Activated T-cell treated with anti-CD3 and anti-CD28 coated beads for 24 hours (primary cell): ENCODE measurements at regions not wholly inside any gene's neighbourhood (a gene's known extent, or its start where the extent isn't known, plus 50 kb on each side); places are given as distances from the start of the nearest gene placed in this dataset.

Experiments
- DNase-seq: peaks from one replicate; pipeline ENCODE4 v3.0.0-alpha.2; 2020; ENCODE audit warnings: low read depth

DNA sequence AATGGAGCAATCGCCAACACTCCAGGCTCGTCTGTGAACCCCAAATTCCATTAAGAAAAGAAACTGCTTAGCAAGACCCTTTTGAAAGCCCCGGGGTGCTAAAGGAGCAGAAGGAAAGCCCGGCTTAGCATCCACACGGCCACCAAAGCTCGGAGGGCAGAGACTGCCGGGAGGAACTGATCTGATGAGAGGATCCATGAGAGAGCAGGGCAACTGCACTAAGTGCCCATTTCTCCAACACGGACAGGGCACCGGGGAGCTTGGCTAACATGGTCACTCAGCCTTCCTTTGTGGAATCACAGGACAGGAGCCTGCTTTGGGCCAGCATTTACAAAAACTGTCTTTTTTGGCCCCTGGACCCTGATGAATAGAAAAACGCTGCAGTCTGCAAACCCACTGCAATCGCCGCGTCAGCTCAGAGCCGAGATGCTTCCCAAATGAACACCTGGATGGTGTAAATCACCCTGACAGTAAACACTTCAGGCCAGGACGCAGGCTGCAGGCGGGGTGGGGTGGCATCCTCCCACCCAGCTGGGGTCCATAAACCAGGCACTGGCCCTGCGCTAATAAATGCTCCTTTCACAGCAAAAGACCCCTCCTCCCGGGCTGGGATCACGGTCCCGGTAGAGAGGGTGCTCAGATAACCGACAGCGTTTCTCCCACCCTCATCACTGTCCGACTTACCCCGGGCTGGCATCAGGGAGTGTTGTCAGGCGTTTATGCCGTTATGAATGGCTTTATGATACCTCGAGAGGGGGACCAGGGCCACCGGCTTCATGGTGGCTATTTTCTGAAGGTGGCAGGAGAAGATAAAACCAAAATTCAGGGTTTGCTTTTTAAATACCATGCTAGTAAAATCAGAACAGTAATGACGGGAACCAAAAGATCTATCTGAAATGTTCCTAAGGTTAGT is 299.5 kb downstream of the IRF8 start:
- no peak for DNase-seq

DNA sequence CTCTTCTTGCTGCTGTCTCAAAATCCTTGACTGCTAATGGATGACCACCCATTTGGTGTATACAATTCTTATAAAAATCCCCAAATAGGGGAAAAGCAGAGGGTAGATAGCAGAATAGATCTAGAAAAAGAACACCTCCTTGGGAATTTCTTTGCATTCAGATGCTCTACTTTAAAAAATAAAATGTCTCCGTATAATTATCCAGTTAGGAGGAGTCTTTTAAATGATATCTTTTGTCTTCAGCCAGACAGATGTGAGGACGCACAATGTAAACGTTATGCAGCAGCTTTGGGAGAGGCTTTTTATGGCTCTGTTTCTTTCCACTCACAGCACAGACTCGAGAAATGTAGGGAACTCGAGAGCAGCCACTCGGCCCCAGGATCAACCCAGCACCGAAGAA is 300.2 kb downstream of the IRF8 start:
- DNase-seq, result no peak

DNA sequence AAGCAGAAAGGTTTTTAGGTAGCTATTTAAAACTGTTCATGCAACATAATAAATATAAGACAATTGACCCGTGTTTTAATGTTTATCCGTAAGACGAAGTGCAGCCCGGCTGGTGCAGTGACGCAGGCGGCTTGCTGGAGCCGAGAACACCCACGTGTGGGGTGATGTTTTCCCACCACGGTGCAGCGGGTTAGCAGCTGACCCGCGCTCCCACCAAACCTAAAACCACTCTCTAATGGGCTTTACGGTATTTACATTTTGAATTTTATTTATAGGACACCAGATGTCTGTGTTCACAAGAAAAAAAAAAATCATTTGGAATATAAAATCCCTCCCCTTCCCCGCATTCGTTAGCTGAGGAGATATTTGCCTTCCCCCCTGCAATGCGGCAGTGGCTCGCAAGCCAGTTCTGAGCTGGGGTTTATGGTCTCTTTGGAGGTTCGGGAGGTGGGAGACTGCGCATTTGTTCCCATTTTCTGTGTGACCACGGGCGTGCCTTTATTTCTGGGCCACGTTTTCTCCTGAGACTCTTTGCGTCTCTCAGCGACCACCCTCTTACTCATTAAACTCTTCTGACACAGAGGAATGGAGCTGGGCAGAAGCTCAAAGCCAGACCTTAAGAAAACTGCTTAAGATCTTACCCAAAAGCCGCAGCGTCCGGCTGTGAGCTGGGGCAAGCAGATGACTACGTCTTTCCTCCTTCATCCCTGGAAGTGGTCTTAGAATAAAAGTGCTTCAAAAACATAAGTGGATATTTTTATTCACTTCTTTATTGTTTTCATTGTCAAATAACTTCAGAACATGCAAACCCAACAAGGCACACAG is 301.1 kb downstream of the IRF8 start:
- DNase-seq, result no peak

GRCh38 chr16:86200722-86201121 is 301.8 kb downstream of the IRF8 start:
- DNase-seq, result no peak

DNA sequence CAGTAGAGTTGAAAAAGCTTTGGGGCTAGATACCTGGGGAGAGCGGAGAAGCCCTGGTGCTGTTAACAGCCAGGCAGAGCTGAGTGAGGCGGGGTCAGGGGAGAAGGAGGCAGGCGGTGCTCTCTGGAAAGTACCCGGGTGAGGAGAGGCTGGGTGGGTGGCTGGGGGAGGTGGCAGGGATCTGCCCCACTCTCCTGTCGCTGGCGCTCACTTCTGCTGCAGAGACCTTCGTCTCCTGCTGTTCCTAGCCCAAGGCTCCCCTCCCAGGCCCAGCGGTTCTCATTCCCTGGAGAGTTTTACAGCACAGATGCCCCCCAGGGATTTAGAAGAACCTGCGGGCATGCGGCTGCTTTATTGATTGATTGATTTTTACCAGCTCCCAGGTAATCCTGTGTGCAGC is 302.8 kb downstream of the IRF8 start:
- no peak for DNase-seq

DNA sequence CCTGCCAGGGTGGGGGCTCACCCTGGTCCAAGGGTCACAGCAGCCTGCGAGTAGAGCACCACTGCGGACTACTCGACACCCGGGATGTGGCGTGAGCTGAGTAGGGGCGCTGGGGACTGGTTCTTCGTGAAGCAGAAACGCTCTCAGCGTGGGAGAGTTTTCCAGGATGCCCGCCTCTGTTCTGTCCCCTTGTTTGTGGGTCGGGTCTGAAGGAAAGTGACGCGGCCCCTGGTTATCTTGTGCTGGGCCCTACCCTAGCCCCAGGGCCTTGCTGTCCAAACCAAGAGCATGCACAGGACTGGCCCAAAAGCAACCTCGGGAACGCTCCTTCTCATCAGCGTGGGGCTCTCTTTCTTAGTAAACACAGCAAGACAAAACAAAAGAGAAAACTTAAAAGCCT is 303.3 kb downstream of the IRF8 start:
- DNase-seq, result no peak

DNA sequence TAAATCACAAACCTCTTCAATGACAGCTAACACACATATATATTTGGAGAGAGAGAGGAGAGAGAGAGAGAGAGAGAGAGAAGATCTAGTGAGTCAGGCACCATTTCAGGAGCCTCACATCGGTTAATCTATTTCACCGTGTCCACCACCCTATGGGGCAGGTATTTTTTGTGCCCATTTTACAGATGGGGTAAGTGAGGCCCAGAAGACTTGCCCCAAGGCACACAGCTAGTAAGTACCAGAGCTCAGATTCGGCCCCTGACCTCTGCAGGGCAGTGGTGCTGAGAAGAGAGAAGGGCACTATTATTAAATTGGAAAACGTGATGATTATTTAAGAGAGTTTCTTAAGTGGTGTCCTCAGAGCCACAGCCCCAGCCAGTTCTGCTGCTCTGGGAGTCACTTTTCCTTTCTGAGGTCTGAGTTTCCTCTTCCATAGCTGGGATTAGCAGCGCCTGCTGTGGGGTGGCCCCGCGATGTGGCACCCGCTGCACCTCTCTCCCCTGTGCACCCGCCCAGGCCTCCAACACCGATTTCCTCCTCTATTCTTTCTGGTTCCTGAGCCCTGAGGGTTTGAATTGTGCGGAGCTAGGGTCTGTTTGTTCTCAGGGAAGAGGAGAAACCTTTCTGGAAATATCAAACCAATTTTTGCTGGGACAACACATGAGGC is 303.9 kb downstream of the IRF8 start:
- DNase-seq, result no peak

DNA sequence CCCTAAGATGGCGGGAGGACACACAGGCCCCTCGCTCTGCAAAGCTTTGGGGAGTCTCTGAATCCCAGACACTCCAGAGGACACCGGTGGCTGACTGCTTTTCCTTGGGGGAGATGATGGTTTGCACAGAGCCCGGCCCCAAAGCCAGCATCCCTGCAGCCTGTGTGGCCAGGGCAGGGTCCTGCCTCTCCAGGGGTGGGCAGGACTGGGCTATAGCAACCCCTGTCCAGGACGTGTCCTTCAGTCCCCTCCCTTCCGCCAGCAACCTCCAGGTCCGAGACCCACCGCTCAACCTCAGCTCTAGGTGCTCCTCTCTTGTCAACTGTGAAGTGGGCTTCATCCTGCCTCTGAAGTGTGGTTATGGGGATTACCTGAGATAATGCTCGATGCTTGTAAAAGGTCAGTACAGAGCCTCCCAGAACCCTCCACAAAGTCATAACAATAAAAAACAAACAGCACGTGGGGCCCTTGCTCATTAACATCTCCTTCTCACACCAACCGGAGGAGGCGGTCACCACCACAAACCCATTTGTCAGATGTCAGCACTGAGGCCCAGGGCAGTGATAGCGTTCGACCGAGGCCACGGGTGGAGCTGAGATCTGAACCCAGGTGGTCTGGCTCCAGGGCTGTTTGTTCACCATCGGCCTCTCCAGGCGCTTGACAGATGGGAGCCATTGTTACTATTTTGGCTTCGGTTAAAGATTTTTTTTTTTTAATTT is 304.8 kb downstream of the IRF8 start:
- DNase-seq, result no peak

DNA sequence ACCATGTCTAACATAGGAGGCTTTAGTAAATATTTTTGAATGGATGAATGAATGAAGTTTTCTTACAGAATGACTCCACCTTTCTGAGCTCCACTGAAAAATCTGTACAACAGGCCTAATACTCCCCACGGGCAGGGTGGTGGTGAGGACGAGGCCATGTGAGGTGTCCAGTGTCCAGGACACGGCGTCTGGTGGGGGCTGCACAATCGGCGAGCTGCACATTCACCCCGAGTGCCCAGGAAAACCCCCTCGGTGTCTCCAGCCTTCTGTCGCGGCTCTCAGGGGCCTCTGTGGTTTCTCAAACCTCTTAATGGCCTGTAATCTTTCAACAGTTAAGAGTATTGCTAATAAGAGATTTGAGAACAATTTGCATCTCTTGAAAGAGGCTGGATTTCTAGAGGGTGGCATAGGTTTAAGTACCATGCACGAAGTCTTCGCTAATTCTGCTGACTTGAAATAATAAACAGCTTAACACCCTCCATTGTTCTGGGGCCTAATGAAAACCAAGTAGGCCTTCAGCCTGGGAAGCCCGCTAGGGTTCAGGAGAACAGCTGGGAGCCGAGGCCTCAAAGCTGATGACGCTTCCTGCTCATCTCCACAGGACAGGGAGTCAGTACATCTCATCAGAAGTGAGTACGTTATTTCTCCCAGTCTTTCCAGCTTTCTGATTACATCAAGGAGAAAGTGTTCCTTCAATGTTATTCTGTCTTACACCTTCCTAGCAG is 304.6 kb upstream of the FOXF1 start:
- DNase-seq, result no peak

GRCh38 chr16:86207350-86207749 is 303.0 kb upstream of the FOXF1 start:
- no peak for DNase-seq

DNA sequence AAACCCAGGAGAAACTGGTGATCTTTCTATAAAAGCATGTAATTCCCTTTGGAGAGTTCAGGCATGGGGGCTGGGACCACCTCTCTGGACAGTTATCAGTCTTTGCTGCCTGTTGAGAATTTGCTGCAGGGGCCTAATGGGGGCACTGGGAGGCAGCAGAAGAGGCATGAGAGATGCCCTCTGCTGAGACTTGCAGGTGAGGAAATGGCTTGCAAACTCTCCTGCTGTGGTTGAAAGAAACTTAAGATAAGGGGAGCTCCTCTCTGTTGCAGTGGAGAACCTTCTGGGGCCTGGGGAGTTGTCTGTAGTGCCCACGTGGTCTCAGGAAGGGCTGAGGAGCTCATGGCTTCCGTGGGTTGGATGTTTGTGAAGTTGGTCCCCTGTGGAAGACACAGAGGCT is 301.1 kb upstream of the FOXF1 start:
- no peak for DNase-seq

- no peak for DNase-seq
Observed at GRCh38 chr16:86210403-86211193, 299.7 kb upstream of the FOXF1 start.

DNA sequence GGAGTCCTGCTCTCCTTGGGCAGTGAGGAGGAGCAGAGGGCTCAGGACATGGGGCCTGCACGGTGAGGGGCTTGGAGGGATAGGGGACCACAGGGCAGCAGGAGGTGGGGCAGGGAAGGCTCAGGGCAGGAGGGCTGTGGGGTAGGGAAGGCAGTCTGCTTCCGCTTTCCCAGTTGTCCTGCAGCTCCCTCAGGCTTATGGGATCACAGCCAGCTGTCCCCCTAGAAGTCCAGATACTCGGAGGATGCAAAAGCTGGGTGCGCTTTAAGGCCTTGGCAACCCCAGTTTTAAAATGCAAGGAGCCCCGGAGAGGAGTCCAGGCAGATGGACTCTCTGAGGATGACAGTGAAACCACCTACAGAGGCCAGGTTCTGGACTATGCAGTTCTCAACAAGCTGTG is 299.1 kb upstream of the FOXF1 start:
- DNase-seq, result no peak

GRCh38 chr16:86211800-86212199 is 298.5 kb upstream of the FOXF1 start:
- no peak for DNase-seq

DNA sequence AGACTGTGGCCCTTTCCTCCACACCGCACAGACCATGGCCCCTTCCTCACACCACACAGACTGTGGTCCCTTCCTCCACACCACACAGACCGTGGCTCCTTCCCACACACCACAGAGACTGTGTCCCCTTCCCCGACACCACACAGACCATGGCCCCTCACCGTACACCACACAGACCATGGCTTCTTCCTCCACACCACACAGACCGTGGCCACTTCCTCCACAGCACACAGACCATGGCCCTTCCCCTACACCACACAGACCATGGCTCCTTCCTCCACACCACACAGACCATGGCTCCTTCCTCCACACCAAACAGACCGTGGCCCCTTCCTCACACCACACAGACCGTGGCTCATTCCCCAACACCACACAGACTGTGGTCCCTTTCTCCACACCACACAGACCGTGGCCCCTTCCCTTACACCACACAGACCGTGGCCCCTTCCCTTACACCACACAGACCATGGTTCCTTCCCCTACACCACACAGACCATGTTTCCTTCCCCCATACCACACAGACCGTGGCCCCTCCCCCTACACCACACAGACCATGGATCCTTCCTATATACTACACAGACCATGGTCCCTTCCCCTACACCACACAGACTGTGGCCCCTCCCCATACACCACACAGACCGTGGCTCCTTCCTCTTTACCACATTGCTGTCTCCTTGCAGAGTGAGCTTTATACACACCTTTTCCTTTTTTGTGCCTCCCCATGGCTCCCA is 297.5 kb upstream of the FOXF1 start:
- DNase-seq, result no peak

DNA sequence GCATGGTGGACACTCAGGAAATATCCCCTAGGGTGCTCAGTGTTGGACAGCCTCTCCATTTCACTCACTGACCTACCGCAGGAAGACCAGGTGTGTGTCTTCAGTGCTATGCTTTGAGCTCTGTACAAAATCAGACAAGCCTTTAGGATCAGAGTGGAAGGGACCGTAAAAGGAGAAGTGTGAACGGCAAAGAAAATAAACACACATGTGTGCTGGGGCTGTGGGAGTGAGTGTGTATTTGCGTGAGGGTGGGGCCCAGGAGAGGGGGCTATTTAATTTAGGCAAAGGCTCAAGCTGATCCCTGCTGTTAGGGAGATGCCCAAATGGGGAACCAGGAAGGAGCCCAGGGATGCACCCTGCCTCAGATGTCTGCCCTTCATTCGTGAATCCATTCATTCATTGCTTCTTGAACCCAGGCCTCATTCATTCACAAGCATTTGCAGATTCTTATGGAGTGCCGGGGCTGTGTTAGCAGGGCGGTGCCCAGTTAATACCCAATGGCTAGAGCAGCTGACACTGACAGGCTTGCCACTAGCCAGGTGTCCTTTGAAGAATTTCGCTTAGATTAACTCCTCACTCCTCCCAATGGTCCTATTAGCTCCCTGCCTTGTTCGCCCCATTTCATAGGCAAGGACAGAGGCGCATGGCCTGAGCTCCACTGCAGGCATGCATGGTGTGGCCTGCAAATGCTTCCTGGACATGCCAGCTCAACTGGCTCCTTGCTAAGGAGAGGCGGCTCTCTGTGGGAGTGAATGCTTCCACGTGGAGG is 296.7 kb upstream of the FOXF1 start:
- DNase-seq, result no peak

- no peak for DNase-seq
Observed at GRCh38 chr16:86214326-86215232, 295.7 kb upstream of the FOXF1 start.
